ENCODE measurements at regions not wholly inside any gene's neighbourhood (a gene's known extent, or its start where the extent isn't known, plus 50 kb on each side); places are given as distances from the start of the nearest gene placed in this dataset.

DNA sequence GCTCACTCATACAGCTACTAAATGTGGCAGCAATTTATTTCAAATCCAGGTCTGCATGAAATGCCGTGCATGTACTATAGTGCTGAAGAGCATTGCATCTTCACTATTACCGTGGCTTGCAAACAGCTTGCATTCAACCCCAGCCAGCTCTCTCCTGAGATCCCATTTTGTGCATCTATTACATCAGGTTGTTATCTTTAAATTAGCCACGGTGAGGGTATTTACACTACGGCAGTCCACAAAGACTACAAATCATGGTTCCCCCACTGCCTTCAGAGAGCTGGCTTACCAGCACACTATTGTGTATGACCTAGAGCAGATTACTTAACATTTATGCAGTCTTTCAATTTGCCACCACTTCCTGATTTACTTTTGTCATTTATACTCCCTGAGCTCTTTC is 621.3 kb upstream of the LRATD1 start:
- Histone ChIP-seq H3K4me3 (ENCODE audit: low read depth, low read length) (no peak overlapping the region), H3K9me3 (ENCODE audit: severe bottlenecking) (peaks cover 6% of the 10 kb centered on the region), H3K27me3 (ENCODE audit: insufficient read depth, low read depth, severe bottlenecking) (no peaks in the 10 kb centered on the region), H3K36me3 (no peaks in the 10 kb centered on the region), H3K27ac (no peak overlapping the region)
- DNase-seq: no peak
- TF ChIP-seq, protein P1, sequence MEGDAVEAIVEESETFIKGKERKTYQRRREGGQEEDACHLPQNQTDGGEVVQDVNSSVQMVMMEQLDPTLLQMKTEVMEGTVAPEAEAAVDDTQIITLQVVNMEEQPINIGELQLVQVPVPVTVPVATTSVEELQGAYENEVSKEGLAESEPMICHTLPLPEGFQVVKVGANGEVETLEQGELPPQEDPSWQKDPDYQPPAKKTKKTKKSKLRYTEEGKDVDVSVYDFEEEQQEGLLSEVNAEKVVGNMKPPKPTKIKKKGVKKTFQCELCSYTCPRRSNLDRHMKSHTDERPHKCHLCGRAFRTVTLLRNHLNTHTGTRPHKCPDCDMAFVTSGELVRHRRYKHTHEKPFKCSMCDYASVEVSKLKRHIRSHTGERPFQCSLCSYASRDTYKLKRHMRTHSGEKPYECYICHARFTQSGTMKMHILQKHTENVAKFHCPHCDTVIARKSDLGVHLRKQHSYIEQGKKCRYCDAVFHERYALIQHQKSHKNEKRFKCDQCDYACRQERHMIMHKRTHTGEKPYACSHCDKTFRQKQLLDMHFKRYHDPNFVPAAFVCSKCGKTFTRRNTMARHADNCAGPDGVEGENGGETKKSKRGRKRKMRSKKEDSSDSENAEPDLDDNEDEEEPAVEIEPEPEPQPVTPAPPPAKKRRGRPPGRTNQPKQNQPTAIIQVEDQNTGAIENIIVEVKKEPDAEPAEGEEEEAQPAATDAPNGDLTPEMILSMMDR (IDR thresholded peaks at IDR 0.05; ENCODE audit: low read depth, low read length): no peak

DNA sequence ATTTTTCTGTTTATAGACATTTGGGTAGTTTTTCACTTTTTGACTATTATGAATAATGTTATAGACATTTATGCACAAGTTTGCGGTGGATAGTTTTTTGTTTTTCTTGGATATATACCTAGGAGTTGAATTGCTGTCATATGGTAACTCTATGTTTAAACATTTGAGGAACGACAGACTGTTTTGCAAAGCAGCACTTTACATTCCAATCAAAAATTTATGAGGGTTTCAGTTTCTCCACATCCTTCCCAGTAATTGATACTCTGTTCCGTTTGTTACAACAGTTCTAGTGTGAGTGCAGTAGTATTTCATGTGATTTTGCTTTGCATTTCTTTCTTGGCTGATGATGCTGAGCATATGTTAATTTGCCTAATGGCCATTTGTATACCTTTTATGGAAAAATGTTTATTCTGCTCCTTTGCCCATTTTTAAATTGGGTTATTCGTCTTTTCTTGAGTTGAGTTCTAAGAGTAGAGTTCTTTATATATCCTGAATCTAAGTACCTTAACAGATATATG is 617.3 kb upstream of the LRATD1 start:
- TF ChIP-seq, protein P1 (IDR thresholded peaks at IDR 0.05; ENCODE audit: low read depth, low read length): no peak
- no peak overlapping the region for H3K4me3 ChIP-seq (ENCODE audit: low read depth, low read length)
- no peaks in the 10 kb centered on the region for H3K9me3 ChIP-seq (ENCODE audit: severe bottlenecking)
- H3K27me3 ChIP-seq (ENCODE audit: insufficient read depth, low read depth, severe bottlenecking): no peaks in the 10 kb centered on the region
- no peak overlapping the region for H3K27ac ChIP-seq
- no peak for DNase-seq
- no peaks in the 10 kb centered on the region for H3K36me3 ChIP-seq

DNA sequence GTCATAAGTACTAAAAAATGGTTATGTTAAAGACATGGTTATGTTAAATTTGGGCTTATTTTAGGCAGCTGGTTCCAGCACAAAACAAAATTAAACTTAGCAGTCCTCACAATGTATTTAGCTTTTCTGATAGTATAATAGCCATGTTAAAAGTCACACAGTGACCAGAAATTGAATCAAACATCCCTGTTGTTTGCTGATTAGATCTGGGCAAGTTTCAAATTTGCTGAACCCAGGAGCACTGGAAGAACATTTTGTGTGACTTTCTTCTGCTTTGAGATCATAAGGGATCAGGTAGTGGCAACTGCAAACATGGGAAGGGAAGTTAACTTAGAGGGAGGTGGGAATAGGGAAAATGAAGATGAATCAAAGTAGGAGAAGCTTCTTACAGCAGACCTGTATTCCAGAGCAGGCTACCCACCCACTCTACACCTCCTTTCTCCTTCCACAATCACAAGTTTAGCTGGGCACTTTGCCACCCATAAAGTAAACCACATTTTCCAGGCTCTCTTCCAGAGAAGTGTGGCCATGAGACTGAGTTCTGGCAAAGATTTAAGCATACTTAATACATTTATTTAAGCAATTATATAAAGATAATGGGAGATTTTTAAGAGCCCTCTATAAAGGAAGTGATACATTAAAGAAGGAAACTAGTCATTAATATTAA is 616.1 kb upstream of the LRATD1 start:
- no peak for DNase-seq
- Histone ChIP-seq H3K27ac (no peak overlapping the region), H3K4me3 (ENCODE audit: low read depth, low read length) (no peak overlapping the region), H3K9me3 (ENCODE audit: severe bottlenecking) (no peaks in the 10 kb centered on the region), H3K36me3 (no peaks in the 10 kb centered on the region), H3K27me3 (ENCODE audit: insufficient read depth, low read depth, severe bottlenecking) (no peaks in the 10 kb centered on the region)
- TF ChIP-seq, protein P1 (IDR thresholded peaks at IDR 0.05; ENCODE audit: low read depth, low read length): no peak

DNA sequence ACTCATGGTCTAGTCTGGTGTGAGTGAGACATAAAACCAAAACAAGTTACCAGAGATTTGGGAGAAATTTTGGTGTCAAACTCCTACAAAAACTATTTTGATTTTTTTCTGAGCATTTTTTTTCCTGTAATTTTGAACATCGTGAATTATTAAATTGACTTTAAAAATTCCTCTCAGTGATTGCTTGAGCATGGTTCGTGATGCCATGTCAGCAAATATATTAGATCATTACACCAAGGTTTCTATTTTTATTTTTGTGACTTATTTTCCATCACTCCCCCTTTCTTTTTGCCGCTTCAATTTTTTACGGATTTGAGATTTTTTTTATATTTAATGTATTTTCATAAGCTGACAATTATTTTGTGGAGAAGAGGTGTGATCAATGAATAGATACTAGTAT is 613.9 kb upstream of the LRATD1 start:
- Histone ChIP-seq H3K27me3 (ENCODE audit: insufficient read depth, low read depth, severe bottlenecking) (no peaks in the 10 kb centered on the region), H3K27ac (no peak overlapping the region), H3K4me3 (ENCODE audit: low read depth, low read length) (no peak overlapping the region), H3K36me3 (no peaks in the 10 kb centered on the region), H3K9me3 (ENCODE audit: severe bottlenecking) (no peaks in the 10 kb centered on the region)
- TF ChIP-seq, protein P1 (IDR thresholded peaks at IDR 0.05; ENCODE audit: low read depth, low read length): no peak
- no peak for DNase-seq

DNA sequence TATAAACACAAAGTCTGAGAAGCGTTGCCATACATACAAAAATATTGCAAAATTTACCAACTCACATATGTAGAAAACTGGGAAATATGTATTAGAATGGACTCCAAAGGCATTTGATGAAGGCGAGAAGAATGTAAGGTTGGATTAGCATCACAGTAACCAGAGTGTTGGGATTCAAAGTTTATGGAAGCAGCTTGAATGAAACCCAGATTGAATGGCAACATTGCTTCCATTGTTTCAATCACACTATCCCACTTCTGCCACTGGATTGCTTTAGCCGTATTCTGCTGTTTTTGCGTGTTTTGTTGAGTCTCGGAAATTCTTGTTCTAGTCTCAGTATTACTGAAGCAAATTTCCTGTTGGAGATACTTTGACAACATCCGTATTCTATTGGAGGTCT is 609.0 kb upstream of the LRATD1 start:
- no peaks in the 10 kb centered on the region for H3K9me3 ChIP-seq (ENCODE audit: severe bottlenecking)
- DNase-seq: no peak
- H3K36me3 ChIP-seq: no peaks in the 10 kb centered on the region
- no peak overlapping the region for H3K4me3 ChIP-seq (ENCODE audit: low read depth, low read length)
- no peaks in the 10 kb centered on the region for H3K27me3 ChIP-seq (ENCODE audit: insufficient read depth, low read depth, severe bottlenecking)
- TF ChIP-seq, protein P1 (IDR thresholded peaks at IDR 0.05; ENCODE audit: low read depth, low read length): no peak
- H3K27ac ChIP-seq: no peak overlapping the region

DNA sequence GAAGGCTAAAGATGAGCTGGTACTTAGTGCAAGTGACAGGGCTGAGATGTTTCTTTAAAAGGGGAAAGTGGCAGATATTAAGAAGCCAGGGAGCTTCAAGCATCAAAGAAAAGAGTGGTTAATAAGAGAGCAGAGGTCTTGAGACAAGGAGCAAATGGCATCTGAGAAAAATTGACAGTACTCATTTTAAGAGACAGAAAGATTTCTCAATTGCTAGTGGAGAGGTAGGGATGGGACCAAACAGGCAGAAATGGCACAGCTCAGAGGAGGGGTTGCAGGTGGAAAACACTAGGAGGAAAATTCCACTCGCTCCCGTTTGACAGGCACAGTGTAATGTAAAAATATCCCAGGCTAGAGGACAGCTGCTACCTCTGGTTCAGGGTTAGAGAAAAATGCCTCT is 593.4 kb upstream of the LRATD1 start:
- Histone ChIP-seq H3K4me3 (ENCODE audit: low read depth, low read length) (no peak overlapping the region), H3K9me3 (ENCODE audit: severe bottlenecking) (no peaks in the 10 kb centered on the region), H3K36me3 (no peaks in the 10 kb centered on the region), H3K27ac (no peak overlapping the region), H3K27me3 (ENCODE audit: insufficient read depth, low read depth, severe bottlenecking) (no peaks in the 10 kb centered on the region)
- no peak for DNase-seq
- TF ChIP-seq, protein P1 (IDR thresholded peaks at IDR 0.05; ENCODE audit: low read depth, low read length): no peak
